Glutamatergic neuron (in vitro differentiated cells): ENCODE measurements at regions not wholly inside any gene's neighbourhood (a gene's known extent, or its start where the extent isn't known, plus 50 kb on each side); places are given as distances from the start of the nearest gene placed in this dataset.

Source experiments
- DNase-seq: peaks from one replicate; pipeline ENCODE4 v3.0.0; 2022
- H3K27ac Mint-ChIP-seq: one replicate; pipeline ENCODE4 v1.8.0; 2020; ENCODE audit warnings: mild to moderate bottlenecking, mixed read lengths, inconsistent platforms; ENCODE audit not compliant: unreplicated experiment
- H3K27me3 Mint-ChIP-seq: one replicate; pipeline ENCODE4 v1.8.0; 2020; ENCODE audit warnings: mild to moderate bottlenecking, moderate library complexity, mixed read lengths, inconsistent platforms; ENCODE audit not compliant: unreplicated experiment
- H3K36me3 Mint-ChIP-seq: one replicate; pipeline ENCODE4 v1.8.0; 2020; ENCODE audit warnings: mild to moderate bottlenecking, mixed read lengths, inconsistent platforms; ENCODE audit not compliant: unreplicated experiment
- H3K4me1 Mint-ChIP-seq: one replicate; pipeline ENCODE4 v1.8.0; 2020; ENCODE audit warnings: mild to moderate bottlenecking, low read depth, mixed read lengths, inconsistent platforms; ENCODE audit not compliant: unreplicated experiment
- H3K4me3 Mint-ChIP-seq: one replicate; pipeline ENCODE4 v1.8.0; 2020; ENCODE audit warnings: mild to moderate bottlenecking, mixed read lengths, inconsistent platforms; ENCODE audit not compliant: unreplicated experiment
- H3K9me3 Mint-ChIP-seq: one replicate; pipeline ENCODE4 v1.8.0; 2020; ENCODE audit warnings: mild to moderate bottlenecking, moderate library complexity, mixed read lengths, inconsistent platforms; ENCODE audit not compliant: unreplicated experiment
- TF ChIP-seq, protein P1 (sequence below): fragments of 200-600 bp; sonication (generic); IDR thresholded peaks from one replicate; pipeline ENCODE4 v1.5.0; 2021; ENCODE audit not compliant: partially characterized antibody, unreplicated experiment

DNA sequence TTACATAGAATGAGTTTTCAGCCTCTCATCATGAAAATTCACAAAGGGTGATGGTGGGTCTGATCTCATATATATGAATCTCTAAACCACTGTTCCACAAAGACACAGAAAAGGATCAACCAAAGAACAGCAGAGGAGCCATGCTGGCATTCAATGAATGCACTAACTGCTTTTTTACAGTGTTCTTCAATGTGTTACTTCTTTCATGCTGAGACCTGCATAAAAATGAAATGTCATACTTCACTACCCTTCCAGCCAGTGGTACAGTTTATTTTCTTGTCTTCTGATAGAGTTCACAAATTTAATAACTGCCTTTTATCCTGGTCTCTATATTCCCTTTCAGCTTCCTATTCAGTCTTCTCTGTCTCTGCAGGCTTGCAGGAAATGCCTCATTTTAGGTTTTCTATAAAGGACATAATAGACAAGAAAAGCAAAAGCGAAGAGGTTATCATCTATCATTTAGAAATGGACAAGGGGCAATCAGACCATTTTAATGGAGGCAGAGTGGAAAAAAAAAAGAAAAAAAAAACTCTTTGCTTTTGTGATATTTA, 836.7 kb upstream of the FOXG1 start:
- TF ChIP-seq, protein P1, sequence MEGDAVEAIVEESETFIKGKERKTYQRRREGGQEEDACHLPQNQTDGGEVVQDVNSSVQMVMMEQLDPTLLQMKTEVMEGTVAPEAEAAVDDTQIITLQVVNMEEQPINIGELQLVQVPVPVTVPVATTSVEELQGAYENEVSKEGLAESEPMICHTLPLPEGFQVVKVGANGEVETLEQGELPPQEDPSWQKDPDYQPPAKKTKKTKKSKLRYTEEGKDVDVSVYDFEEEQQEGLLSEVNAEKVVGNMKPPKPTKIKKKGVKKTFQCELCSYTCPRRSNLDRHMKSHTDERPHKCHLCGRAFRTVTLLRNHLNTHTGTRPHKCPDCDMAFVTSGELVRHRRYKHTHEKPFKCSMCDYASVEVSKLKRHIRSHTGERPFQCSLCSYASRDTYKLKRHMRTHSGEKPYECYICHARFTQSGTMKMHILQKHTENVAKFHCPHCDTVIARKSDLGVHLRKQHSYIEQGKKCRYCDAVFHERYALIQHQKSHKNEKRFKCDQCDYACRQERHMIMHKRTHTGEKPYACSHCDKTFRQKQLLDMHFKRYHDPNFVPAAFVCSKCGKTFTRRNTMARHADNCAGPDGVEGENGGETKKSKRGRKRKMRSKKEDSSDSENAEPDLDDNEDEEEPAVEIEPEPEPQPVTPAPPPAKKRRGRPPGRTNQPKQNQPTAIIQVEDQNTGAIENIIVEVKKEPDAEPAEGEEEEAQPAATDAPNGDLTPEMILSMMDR, result no peak
- no peaks in the 10 kb centered on the region for H3K27me3 Mint-ChIP-seq
- H3K9me3 Mint-ChIP-seq, result peaks cover 1% of the 10 kb centered on the region
- no peak overlapping the region for H3K4me3 Mint-ChIP-seq
- H3K36me3 Mint-ChIP-seq, result no peaks in the 10 kb centered on the region
- peaks cover 1% of the 10 kb centered on the region for H3K4me1 Mint-ChIP-seq
- no peak overlapping the region for H3K27ac Mint-ChIP-seq
- DNase-seq, result no peak

DNA sequence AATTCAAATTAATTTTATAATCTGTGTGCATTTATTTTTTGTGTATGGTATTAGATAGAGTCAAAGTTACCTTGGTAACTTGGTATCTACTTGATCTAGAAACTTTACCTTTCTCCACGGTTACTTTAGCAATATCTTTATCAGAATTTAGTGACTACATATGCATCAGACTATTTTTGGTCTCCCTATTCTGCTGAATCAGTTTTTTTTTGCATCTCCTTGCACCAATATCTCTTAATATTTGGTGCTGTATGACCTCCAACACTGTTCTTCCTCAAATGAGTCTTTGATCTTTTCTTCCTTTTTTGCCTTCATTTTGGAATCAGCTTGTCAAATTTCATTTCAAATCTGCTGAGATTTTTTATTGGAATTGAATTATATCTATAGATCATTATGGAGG, 828.2 kb upstream of the FOXG1 start:
- no peaks in the 10 kb centered on the region for H3K36me3 Mint-ChIP-seq
- no peaks in the 10 kb centered on the region for H3K4me1 Mint-ChIP-seq
- no peak overlapping the region for H3K4me3 Mint-ChIP-seq
- H3K27me3 Mint-ChIP-seq, result no peaks in the 10 kb centered on the region
- peaks cover 8% of the 10 kb centered on the region for H3K9me3 Mint-ChIP-seq
- no peak overlapping the region for H3K27ac Mint-ChIP-seq
- no peak for DNase-seq
- TF ChIP-seq, protein P1, result no peak

DNA sequence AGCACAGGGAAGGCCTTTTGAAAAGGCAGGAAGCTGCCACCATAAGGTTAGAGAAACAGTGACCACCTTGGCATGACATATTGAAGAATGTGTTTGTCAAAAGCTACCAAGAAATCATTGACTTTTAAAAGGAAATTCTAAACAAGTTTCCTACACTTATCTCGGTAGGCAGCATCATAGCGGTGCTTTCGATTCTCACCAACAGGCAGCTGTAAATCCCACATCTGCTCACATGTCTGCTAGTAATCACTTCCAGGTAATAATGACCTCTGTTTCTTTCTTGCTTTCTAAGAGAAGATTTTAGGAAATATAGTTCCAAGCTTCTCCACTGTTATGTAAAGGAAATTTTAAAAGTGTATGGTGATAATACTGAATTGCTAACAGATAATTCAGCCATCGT, 821.1 kb upstream of the FOXG1 start:
- Mint-ChIP-seq H3K27me3 (no peaks in the 10 kb centered on the region), H3K9me3 (peaks cover 6% of the 10 kb centered on the region), H3K4me3 (no peak overlapping the region), H3K27ac (no peak overlapping the region), H3K4me1 (no peaks in the 10 kb centered on the region), H3K36me3 (no peaks in the 10 kb centered on the region)
- DNase-seq, result no peak
- TF ChIP-seq, protein P1, result no peak

DNA sequence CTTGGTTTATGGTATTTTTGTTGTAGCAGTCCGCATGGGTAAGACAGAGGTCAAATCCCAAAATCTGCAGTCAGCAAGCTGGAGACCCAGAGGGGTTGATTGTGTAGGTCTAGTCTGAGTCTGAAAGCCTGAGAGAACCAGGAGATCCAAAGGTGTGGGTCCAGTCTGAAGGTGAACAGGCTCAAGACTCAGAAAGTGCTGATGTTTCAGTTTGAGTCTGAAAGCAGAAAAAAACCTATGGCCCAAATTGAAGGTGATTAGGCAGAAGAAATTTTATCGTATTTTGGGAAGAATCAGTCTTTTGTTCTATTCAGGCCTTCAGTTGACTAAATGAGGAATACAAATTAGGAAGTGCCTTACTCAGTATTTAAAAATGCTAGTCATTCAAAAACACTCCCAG, 807.8 kb upstream of the FOXG1 start:
- no peak for DNase-seq
- H3K9me3 Mint-ChIP-seq, result no peaks in the 10 kb centered on the region
- no peaks in the 10 kb centered on the region for H3K36me3 Mint-ChIP-seq
- no peak overlapping the region for H3K27ac Mint-ChIP-seq
- no peak overlapping the region for H3K4me3 Mint-ChIP-seq
- no peaks in the 10 kb centered on the region for H3K4me1 Mint-ChIP-seq
- no peaks in the 10 kb centered on the region for H3K27me3 Mint-ChIP-seq
- TF ChIP-seq, protein P1, result no peak

DNA sequence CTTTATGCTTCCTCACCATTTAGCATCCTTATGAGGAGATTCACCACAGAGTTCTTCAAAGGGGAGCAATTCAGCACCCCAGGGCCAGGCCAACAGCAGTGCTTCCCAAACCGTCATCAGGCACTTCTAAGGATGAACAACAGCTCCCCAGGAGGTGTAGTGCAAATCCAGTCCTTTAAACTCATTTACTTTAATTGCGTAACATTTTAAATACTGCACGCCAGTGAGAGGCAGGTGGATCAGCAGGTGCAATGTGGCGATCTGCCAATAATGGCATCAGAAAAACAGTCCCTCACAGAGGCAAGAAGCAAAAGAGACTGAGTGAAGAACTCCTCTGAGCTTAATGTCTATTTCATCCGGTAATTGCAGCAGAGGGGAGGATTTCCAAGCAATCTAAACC, 770.9 kb upstream of the FOXG1 start:
- H3K4me3 Mint-ChIP-seq, result no peak overlapping the region
- no peaks in the 10 kb centered on the region for H3K36me3 Mint-ChIP-seq
- DNase-seq, result no peak
- TF ChIP-seq, protein P1, result no peak
- H3K27ac Mint-ChIP-seq, result no peak overlapping the region
- no peaks in the 10 kb centered on the region for H3K9me3 Mint-ChIP-seq
- peaks cover 2% of the 10 kb centered on the region for H3K27me3 Mint-ChIP-seq
- peaks cover 2% of the 10 kb centered on the region for H3K4me1 Mint-ChIP-seq
